HCT116 (cell line): ENCODE measurements at regions not wholly inside any gene's neighbourhood (a gene's known extent, or its start where the extent isn't known, plus 50 kb on each side); places are given as distances from the start of the nearest gene placed in this dataset.

ENCODE experiments used
- ATAC-seq: fragments of 200-7000 bp; cut with Tn5 transposase; 2 replicates; pipeline ENCODE4 v1.9.1; 2020; ENCODE audit warnings: mild to moderate bottlenecking, moderate library complexity
- BruUV-seq: library from RNA; stranded (reverse); fragments of 400-500 nt; replicated peaks from 2 replicates; lab custom pipeline; 2021; lab: Mats Ljungman, UMichigan
- CTCF ChIA-PET: fragments of 300-600 bp; sonication (Branson Sonifier 250); formaldehyde crosslinking; loops from one replicate; lab custom pipeline; 2021; ENCODE audit warnings: antibody characterized with exemption; lab: Charles Lee
- POLR2A ChIA-PET: fragments of 300-600, 350-600 bp; sonication (Branson Sonifier 250); formaldehyde crosslinking; loops from one replicate; lab custom pipeline; 2021; ENCODE audit warnings: antibody characterized with exemption; lab: Charles Lee
- RAD21 ChIA-PET, 2 experiments: fragments of 300-600 bp; sonication (Branson Sonifier 250); formaldehyde crosslinking; loops; one replicate each; lab custom pipeline; 2023; ENCODE audit warnings: low total read pairs in 2 of 2; ENCODE audit not compliant: uncharacterized antibody in 2 of 2, unreplicated experiment in 2 of 2, low non-redundant PET in 1 of 2; lab: Charles Lee
- DNase-seq: peaks from one replicate; pipeline ENCODE4 v3.0.0-alpha.2; 2010; ENCODE audit warnings: low read depth, low spot score
- H2AFZ ChIP-seq: fragments of 200-600 bp; shearing (Covaris generic), sonication (generic); 2 replicates; pipeline ENCODE4 v1.6.1; 2017; ENCODE audit warnings: low read depth, mixed run types, mixed read lengths, antibody characterized with exemption, low read length; ENCODE audit not compliant: poor library complexity, severe bottlenecking
- H3K27ac ChIP-seq: 2 replicates; pipeline ENCODE4 v1.5.1; 2012; ENCODE audit warnings: low read depth, low read length
- H3K27me3 ChIP-seq: fragments of 200-600 bp; sonication (generic); 2 replicates; pipeline ENCODE4 v1.6.1; 2016; ENCODE audit warnings: mixed run types, low read length, mixed read lengths; ENCODE audit not compliant: insufficient read depth
- H3K36me3 ChIP-seq, 2 experiments: fragments of 200-500 bp in 1 of 2; fragments of 200-600 bp in 1 of 2; sonication (Bioruptor generic) in 1 of 2; sonication (generic) in 1 of 2; 2 replicates each; pipeline versions ENCODE4 v1.5.1 to v1.6.1; 2014 to 2016; ENCODE audit warnings: low read length in 2 of 2, inconsistent platforms in 1 of 2, mixed read lengths in 1 of 2, mixed run types in 1 of 2; ENCODE audit not compliant: insufficient read depth in 2 of 2, control insufficient read depth in 1 of 2
- H3K4me1 ChIP-seq, 2 experiments: fragments of 200-600 bp in 1 of 2; sonication (generic) in 1 of 2; 2 replicates each; pipeline versions ENCODE4 v1.5.1 to v1.6.1; 2012 to 2017; ENCODE audit warnings: low read length in 2 of 2, inconsistent platforms in 1 of 2, mild to moderate bottlenecking in 1 of 2, mixed read lengths in 1 of 2, mixed run types in 1 of 2, moderate library complexity in 1 of 2; ENCODE audit not compliant: insufficient read depth in 2 of 2, control insufficient read depth in 1 of 2
- H3K4me2 ChIP-seq: fragments of 200-600 bp; sonication (generic); 2 replicates; pipeline ENCODE4 v1.6.1; 2017; ENCODE audit warnings: mixed run types, low read length, mixed read lengths
- H3K4me3 ChIP-seq, 2 experiments: fragments of 200-600 bp in 1 of 2; sonication (generic) in 1 of 2; replicated peaks in 1 of 2; 2 replicates each; pipeline ENCODE4 v1.5.1; 2011 to 2016; ENCODE audit warnings: low read length in 2 of 2, control low read depth in 1 of 2, low read depth in 1 of 2, mild to moderate bottlenecking in 1 of 2, mixed read lengths in 1 of 2, mixed run types in 1 of 2
- H3K79me2 ChIP-seq: fragments of 200-600 bp; sonication (generic); 2 replicates; pipeline ENCODE4 v1.6.1; 2017; ENCODE audit warnings: mild to moderate bottlenecking, mixed run types, low read length, moderate library complexity, mixed read lengths; ENCODE audit not compliant: insufficient read depth
- H3K9ac ChIP-seq: fragments of 200-600 bp; sonication (generic); 2 replicates; pipeline ENCODE4 v1.6.1; 2016; ENCODE audit warnings: low read length, mixed read lengths
- H3K9me2 ChIP-seq: fragments of 200-600 bp; sonication (generic), shearing (Covaris generic); 2 replicates; pipeline ENCODE4 v1.6.1; 2017; ENCODE audit warnings: mixed run types, mild to moderate bottlenecking, moderate library complexity; ENCODE audit not compliant: insufficient read depth
- H3K9me3 ChIP-seq, 2 experiments: fragments of 200-500 bp in 1 of 2; fragments of 200-600 bp in 1 of 2; sonication (Bioruptor generic) in 1 of 2; sonication (generic) in 1 of 2; 2 replicates each; pipeline ENCODE4 v1.6.1; 2014 to 2017; ENCODE audit warnings: low read length in 2 of 2, mixed read lengths in 2 of 2, inconsistent platforms in 1 of 2, low read depth in 1 of 2, mild to moderate bottlenecking in 1 of 2, mixed run types in 1 of 2, moderate library complexity in 1 of 2; ENCODE audit not compliant: control insufficient read depth in 1 of 2, insufficient read depth in 1 of 2
- H4K20me1 ChIP-seq: fragments of 200-600 bp; sonication (generic), shearing (Covaris generic); 2 replicates; pipeline ENCODE4 v1.6.1; 2017; ENCODE audit warnings: mixed run types, mild to moderate bottlenecking, moderate library complexity; ENCODE audit not compliant: insufficient read depth
- ATF3 ChIP-seq: IDR thresholded peaks from 2 replicates; pipeline ENCODE4 v1.6.1; 2012
- CBX3 ChIP-seq: IDR thresholded peaks from 2 replicates; pipeline ENCODE4 v1.6.1; 2012; ENCODE audit warnings: low read depth
- ELF1 ChIP-seq: IDR thresholded peaks from 2 replicates; pipeline ENCODE4 v1.6.1; 2012; ENCODE audit warnings: low read depth, borderline replicate concordance
- EZH2 ChIP-seq: fragments of 200-600 bp; sonication (generic); IDR thresholded peaks from 2 replicates; pipeline ENCODE4 v1.6.1; 2017; ENCODE audit warnings: antibody characterized with exemption, mixed run types
- EZH2phosphoT487 ChIP-seq: fragments of 200-600 bp; IDR thresholded peaks from 2 replicates; pipeline ENCODE4 v1.6.1; 2018; ENCODE audit warnings: antibody characterized with exemption, borderline replicate concordance
- FOSL1 ChIP-seq: IDR thresholded peaks from 2 replicates; pipeline ENCODE4 v1.6.1; 2012; ENCODE audit warnings: low read depth
- JUND ChIP-seq: IDR thresholded peaks from 2 replicates; pipeline ENCODE4 v1.6.1; 2012
- MAX ChIP-seq: IDR thresholded peaks from 2 replicates; pipeline ENCODE4 v1.6.1; 2012
- POLR2AphosphoS5 ChIP-seq: IDR thresholded peaks from 2 replicates; pipeline ENCODE4 v1.6.1; 2011; ENCODE audit warnings: mild to moderate bottlenecking, low read depth, low read length, moderate library complexity
- RAD21 ChIP-seq: IDR thresholded peaks from 2 replicates; pipeline ENCODE4 v1.6.1; 2012; ENCODE audit warnings: low read depth, mild to moderate bottlenecking
- REST ChIP-seq: IDR thresholded peaks from 2 replicates; pipeline ENCODE4 v1.6.1; 2012; ENCODE audit warnings: low read depth
- SP1 ChIP-seq: IDR thresholded peaks from 2 replicates; pipeline ENCODE4 v1.6.1; 2012; ENCODE audit warnings: low read depth
- SRF ChIP-seq: IDR thresholded peaks from 2 replicates; pipeline ENCODE4 v1.6.1; 2012; ENCODE audit warnings: low read depth
- TCF7L2 ChIP-seq: IDR thresholded peaks from 2 replicates; pipeline ENCODE4 v1.7.0; 2011; ENCODE audit warnings: borderline replicate concordance, inconsistent platforms; ENCODE audit not compliant: insufficient read depth, insufficient read length; ENCODE audit errors: extremely low read depth
- YY1 ChIP-seq: IDR thresholded peaks from 2 replicates; pipeline ENCODE4 v1.6.1; 2011; ENCODE audit warnings: low read length, low read depth, moderate library complexity, mild to moderate bottlenecking; ENCODE audit not compliant: insufficient replicate concordance; ENCODE audit errors: extremely low read depth
- ZBTB33 ChIP-seq: IDR thresholded peaks from 2 replicates; pipeline ENCODE4 v1.6.1; 2011; ENCODE audit warnings: mild to moderate bottlenecking, low read length, moderate library complexity; ENCODE audit not compliant: insufficient replicate concordance; ENCODE audit errors: extremely low read depth
- ZFX ChIP-seq: fragments of 450-650 bp; IDR thresholded peaks from 2 replicates; pipeline ENCODE4 v1.6.1; 2017
- intact Hi-C: fragments of 100-400 bp; cut with micrococcal nuclease; formaldehyde crosslinking; loops from 2 replicates; pipeline ENCODE4 v1.10.0; 2022

- TF ChIP-seq REST (no peak), TCF7L2 (no peak), SRF (no peak), EZH2 (no peak)
These were observed 426.1 kb upstream of the THBS1 start (continued) for GRCh38 chr15:39154776-39155175.

- no TSS peak for BruUV-seq
- Histone ChIP-seq H3K79me2 (no peaks in the 10 kb centered on the region), H3K9me2 (no peaks in the 10 kb centered on the region), H3K4me2 (no peak overlapping the region), H3K36me3 (no peaks in the 10 kb centered on the region), H3K9me3 (no peaks in the 10 kb centered on the region), H3K27ac (no peak overlapping the region), H3K4me3 (no peak overlapping the region), H4K20me1 (no peaks in the 10 kb centered on the region), H3K4me1 (peaks cover 0 to 3% of the 10 kb centered on the region in 2 experiments; a peak in 1 of 4 replicates), H3K9ac (no peak overlapping the region), H2AFZ (no peak overlapping the region), H3K27me3 (no peaks in the 10 kb centered on the region)
- ATAC-seq, result no peak
- ChIA-PET CTCF (no interaction called here), POLR2A (no interaction called here), RAD21 (no interaction called here)
- intact Hi-C loops, result no loop called here
- TF ChIP-seq POLR2AphosphoS5, result no peak
- no peak for TF ChIP-seq ELF1
- no peak for TF ChIP-seq JUND
- TF ChIP-seq FOSL1, result no peak
- TF ChIP-seq TCF7L2, result no peak
- no peak for TF ChIP-seq EZH2
- no peak for TF ChIP-seq RAD21
- no peak for TF ChIP-seq ATF3
- no peak for TF ChIP-seq MAX
- TF ChIP-seq ZFX, result no peak
- TF ChIP-seq SP1, result no peak
- TF ChIP-seq EZH2phosphoT487, result no peak
- TF ChIP-seq CBX3, result no peak
- no peak for TF ChIP-seq YY1
- TF ChIP-seq SRF, result no peak
- no peak for TF ChIP-seq ZBTB33
- no peak for DNase-seq
These were observed 424.7 kb upstream of the THBS1 start for GRCh38 chr15:39156166-39156565.
